Nucleus accumbens (tissue), 56 donors: ENCODE measurements at regions not wholly inside any gene's neighbourhood (a gene's known extent, or its start where the extent isn't known, plus 50 kb on each side); places are given as distances from the start of the nearest gene placed in this dataset.

Experiments used
- DNase-seq, 56 donors: peaks; one replicate each; lab custom pipeline; 2025; lab: John Stamatoyannopoulos, UW

GRCh38 chr6:84361372-84362192, 134.1 kb upstream of the CEP162 start:
- no peak for DNase-seq

GRCh38 chr6:84360039-84360438, 132.6 kb upstream of the CEP162 start:
- DNase-seq = no peak

DNA sequence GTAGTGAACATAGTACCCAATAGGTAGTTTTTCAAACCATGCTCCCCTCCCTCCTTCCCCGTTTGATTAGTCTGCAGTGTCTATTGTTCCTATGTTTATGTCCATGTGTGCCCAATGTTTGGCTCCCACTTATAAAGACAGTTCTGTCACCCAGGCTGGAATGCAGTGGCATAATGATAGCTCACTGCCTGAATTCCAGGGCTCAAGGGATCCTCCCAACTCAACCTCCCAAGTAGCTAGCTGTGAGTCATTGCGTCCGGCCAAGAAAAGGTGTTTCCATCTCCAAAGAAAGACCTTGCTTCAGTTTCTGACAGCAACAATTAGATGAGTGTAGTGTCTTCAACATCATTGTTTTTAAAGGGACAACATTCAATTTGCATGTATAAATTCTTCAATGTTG, 131.1 kb upstream of the CEP162 start:
- DNase-seq = no peak

DNA sequence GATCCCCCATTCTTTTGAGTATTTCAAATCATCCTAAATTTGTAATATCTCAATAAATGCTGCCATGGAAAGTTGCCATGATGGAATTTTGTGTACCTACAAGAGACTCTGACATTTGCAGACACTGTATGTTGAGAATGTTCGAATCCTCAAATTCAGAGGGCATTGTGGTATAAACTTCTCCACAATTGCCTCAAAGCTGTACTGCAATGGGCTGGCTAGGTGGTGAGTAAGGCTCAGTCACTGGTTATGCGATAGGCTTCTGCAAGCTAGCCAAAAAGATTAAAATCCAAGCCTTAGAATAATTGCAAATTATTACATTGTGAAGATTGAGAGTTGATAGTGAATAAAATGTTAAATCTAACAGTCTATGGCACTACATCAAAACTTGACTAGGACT, 130.2 kb upstream of the CEP162 start:
- DNase-seq = no peak

DNA sequence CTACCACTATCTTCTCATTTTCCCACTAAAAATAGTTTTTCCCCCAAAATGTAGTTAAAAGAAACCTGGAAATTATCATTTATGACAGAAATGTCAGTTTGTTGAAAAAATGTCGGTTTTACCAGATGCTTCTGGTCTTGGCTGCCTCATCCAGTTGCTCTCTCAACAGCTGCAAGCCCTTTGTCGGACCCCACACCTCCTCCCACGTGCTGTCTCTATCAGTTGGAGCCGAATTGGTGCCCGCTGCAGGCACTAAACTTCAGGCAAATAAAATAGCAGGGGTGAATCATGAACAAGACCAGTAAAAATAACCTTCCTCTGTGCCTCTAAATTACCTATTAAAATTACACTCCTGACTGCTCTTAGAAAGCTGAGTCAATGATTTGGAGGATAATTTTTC, 129.5 kb upstream of the CEP162 start:
- DNase-seq = no peak

- no peak for DNase-seq
Observed at GRCh38 chr6:84353459-84354423, 126.3 kb upstream of the CEP162 start.

DNA sequence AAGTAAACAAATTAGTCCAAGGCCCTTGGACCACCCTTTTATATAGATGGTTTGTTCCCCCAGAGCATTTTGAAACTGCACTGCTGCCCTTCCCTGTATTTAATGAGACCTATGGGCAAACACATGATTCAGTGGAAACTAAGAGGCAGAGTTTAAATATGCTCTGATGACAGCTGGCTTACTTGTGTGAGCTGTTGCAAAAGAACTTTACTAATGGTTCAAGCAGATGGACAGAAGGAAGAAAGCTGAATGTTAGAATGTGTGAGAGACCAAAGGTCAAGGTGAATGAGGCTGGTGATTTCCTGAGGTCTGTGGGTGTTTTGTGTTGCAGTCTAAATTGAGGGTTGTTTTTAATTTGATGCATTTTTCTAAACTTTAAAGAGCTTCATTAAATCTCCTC, 123.0 kb upstream of the CEP162 start:
- no peak for DNase-seq

- DNase-seq = no peak
Observed at GRCh38 chr6:84349542-84349941, 122.1 kb upstream of the CEP162 start.

DNA sequence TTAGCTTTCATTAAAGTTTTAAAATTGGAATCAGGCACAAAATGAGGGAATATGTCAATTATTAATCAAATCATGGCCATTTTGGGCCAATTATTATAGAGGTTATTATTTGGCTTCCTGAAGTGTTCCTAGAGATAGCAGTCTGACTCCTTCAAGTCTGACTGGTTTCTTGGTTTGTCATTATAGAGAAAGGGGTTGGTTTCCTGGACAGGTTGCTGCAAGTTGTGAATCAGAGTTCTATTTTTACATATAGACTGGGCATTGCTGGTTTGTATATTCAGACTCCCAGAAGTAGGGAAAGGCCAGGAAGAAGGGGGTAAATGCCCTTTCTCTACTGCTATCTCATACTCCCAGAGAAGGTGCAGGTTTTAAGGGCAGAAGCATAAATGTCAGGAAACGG, 121.4 kb upstream of the CEP162 start:
- DNase-seq = no peak

- DNase-seq = no peak
Observed at GRCh38 chr6:84346372-84346771, 118.9 kb upstream of the CEP162 start.

DNA sequence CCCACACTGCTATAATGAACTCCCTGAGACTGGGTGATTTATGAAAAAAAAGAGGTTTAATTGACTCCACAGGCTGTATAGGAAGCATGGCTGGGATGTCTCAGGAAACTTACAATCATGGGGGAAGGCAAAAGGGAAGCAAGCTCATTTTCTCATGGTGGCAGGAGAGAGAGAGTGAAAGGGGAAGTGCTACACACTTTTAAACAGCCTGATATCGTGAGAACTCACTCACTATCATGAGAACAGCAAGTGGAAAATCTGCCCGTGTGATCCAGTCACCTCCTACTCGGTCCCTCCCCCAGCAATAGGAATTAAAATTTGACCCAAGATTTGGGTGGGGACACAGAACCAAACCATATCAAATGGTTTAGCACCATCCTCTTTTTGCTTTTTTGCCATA, 116.6 kb upstream of the CEP162 start:
- no peak for DNase-seq

- no peak for DNase-seq
Observed at GRCh38 chr6:84340422-84340821, 113.0 kb upstream of the CEP162 start.

- no peak for DNase-seq
Observed at GRCh38 chr6:84333842-84334241, 106.4 kb upstream of the CEP162 start.

DNA sequence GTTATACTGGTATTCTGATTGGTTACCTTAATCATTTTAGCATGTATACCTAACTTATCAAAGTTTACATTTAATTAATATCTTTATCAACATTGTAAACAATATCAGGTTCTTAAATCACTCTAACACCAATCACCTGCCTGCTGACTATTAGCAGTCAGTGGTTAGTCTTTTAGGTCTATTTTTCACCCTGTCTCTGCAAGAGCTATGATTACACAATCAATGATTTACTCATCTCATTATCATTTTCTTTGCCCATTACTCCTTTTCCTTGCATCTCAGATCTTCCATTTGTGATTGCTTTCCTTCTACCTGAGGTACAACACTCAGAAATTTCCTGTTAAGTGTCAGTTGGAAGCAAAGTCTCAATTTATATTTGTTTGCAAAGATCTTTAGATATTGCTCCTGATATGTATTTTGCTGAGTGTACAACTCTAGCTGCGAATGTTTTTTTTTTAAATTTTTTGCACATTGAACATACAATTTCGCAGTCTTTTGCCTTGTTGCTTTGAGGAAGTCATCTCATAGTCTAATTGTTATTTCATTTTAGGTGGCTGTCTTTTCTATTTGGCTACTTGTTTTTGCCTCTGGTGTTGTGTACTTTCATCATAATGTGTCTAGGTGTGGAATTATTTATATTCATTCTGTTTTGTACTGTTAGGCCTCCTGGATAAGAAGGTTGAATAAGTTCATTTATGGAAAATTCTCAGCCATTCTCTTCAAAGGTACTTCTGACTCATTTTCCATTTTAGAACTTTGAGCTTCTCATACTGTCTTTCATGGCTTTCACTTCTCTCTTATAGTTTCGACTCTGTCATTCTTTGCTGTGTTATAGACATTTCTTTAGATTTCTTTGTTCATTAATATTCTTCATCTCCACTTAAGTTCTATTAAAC, 104.9 kb upstream of the CEP162 start:
- DNase-seq = no peak

DNA sequence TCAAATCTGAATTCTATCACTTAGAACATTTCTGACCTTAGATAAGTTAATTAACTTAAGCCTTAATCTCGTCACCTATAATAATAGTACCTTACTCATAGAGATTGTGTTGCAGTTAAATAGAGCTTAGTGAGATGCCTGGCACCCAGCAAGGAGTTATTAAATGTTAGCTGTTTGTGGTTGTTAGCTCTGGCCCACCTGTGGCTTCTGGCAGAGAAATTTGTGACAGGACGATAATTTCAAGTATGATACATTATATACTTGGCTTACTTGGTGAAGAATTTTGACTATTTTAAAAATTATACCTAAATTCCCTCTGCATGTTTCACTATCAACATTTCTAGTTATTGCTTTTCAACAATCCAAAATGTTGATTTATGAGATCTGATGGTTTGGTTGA, 102.9 kb upstream of the CEP162 start:
- DNase-seq = no peak

GRCh38 chr6:84329516-84329915, 102.1 kb upstream of the CEP162 start:
- DNase-seq = no peak

DNA sequence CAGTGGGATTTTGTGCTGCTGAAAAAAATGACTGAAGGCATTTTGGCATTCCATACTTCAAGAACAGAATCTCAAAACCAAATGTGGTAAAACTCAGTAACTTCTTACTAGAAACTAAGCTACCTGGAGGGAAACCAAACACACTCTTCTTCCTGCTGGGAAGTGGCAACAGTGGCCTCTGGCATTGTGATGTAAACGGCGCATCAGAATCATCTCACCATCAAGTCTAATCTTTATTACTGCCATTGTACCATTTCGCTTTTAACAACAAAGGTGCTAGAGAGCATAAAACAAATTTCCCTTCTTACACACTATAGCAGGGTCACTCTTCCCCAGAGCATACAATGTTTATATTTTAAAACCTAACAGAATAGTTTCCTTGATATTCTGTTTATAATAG, 101.6 kb upstream of the CEP162 start:
- no peak for DNase-seq

GRCh38 chr6:84317463-84317862, 90.0 kb upstream of the CEP162 start:
- no peak for DNase-seq

- DNase-seq = no peak
Observed at GRCh38 chr6:84314377-84314898, 87.0 kb upstream of the CEP162 start.

- no peak for DNase-seq
Observed at GRCh38 chr6:84309336-84309735, 81.9 kb upstream of the CEP162 start.
